GM18502 (cell line): ENCODE measurements at regions not wholly inside any gene's neighbourhood (a gene's known extent, or its start where the extent isn't known, plus 50 kb on each side); places are given as distances from the start of the nearest gene placed in this dataset.
"Not testable (repeated sequence)": the region's sequence is repeated elsewhere in the genome, so short reads cannot be mapped to it uniquely, and the experiment has no call there.

ENCODE experiments used
- ATAC-seq: cut with Tn5 transposase; IDR thresholded peaks from one replicate; pipeline ENCODE4 v1.9.1; 2021; ENCODE audit warnings: mild to moderate bottlenecking; ENCODE audit not compliant: unreplicated experiment, poor library complexity

DNA sequence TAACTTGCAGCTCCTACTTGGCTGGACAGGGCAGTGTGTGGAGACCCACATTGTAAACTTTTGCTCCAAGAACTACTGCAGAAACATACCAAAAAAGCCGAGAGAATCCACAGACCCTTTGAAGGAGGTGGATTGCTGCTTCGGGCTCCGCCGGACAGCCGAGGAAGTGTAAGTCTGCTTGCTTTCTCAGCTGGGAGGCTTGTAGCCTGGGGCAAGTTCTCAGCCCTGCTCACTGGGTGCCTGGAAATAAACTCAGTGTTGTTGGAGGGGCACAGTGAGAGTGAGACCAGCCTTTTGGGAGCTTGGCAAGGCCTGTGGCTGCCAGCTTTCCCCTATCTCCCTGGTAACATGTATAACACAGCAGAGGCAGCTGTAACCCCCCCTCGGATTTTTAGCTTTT lies 215.6 kb downstream of the SYK start:
- ATAC-seq = no peak

DNA sequence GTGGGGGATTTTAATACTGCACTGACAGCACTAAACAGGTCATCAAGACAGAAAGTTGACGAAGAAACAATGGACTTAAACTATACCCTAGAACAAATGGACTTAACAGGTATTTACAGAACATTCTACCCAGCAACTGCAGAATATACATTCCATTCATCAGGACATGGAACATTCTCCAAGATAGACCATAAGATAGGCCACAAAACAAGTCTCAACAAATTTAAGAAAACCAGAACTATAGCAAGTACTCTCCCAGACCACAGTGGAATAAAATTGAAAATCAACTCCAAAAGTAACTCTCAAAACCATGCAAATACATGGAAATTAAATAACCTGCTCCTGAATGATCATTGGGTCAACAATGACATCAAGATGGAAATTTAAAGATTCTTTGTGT lies 218.3 kb downstream of the SYK start:
- not testable (repeated sequence) for ATAC-seq

DNA sequence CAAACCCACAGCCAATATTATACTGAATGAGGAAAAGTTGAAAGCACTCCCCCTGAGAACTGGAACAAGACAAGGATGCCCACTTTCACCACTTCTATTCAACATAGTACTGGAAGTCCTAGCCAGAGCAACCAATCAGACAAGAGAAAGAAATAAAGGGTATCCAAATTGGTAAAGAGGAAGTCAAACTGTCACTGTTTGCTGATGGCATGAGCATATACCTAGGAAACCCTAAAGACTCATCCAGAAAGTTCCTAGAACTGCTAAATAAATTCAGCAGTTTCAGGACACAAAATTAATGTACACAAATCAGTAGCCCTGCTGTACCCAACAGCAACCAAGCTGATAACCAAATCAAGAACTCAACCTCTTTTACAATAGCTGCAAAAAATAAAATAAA lies 220.0 kb downstream of the SYK start:
- not testable (repeated sequence) for ATAC-seq

DNA sequence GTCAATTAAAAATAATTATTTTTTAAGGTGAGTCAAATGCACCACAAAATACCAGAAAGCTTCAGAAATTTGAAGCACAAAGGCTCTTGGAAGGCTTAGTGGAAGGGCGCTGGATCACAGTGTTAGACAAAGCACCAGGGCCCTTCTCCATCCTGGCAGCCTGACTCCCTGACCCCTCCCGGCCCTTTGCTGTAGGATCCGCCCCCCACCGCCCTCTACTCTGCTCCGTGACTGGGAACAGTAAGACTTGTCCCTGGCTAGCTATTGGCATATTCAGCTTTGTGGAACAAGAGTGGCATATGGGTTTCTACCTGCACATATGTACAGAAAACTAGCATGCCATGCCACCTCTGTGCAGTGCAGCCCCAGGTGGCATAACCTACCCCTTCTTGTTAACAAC lies 222.1 kb downstream of the SYK start:
- no peak for ATAC-seq

DNA sequence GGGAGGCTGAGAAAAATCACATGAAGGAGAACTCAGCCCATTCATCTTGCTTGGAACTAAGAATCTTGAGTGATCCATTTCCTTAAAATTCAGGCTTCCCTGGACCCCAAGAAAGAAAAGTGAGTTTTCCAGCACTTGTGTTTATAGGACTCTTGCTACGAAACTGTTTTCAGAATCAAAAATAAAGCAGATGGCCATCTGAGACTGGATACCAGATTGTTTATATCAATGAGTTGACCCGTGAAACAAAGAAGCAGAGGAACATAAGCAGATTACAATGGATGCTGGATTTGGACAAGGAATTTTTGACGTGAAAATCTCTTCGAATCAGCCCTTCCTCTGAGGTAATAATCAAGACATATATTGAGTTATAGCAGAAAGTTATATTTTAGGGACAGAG lies 223.2 kb downstream of the SYK start:
- no peak for ATAC-seq

DNA sequence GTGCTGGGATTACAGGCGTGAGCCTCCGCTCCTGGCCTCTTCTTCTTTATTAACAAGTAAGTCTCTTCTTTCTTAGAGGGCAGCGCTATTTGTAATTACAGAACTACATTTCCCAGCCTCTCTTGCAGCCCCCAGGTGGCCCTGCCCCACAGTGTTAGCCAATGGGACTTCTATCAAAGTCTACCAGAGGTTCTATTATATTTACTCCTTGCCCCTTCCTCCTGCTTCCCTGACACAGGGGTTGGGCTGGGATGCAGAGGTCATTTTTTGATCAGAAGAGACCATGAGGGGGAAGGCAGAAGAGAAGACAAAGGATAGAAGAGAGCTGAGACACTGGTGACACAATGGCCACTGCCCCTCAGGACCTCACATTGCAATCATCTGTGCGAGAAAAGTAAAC lies 224.2 kb downstream of the SYK start:
- no peak for ATAC-seq

DNA sequence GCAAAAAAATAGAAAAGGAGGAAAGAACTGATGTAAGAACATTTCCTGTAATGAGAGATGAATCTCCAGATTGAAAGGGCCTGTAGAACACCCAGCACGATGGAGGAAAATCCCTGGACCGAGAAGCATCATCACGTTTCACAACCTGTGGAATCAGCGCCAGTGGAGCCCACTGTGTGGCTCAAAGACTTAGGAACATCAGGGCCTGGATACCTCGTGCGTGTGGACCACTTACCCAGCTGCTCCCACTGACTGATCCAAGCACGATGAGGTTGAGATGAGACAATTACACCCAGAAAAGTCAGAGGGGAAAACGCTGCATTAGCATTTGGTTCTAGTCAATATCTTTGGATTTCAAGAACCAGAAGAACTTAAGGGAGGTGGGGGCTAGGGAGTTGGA lies 224.6 kb downstream of the SYK start:
- no peak for ATAC-seq

DNA sequence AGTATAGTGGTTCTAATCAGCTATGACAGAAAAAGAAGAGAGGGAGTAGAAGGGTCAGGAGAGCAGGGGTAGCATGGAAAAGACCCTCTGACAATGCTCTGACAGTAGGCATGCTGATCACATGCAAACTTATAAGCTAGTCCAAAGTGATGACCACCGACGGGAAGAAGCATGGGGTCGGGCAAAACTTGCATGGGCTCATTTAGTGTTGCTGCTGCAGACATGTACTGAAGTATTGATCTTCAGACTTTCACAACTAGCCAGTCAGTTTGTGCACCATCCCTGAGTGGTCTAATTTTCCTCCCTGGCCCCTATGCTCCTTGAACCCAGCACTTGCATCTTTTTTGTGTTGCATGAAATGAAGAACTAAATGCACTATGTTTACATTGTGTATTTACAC lies 225.4 kb downstream of the SYK start:
- ATAC-seq = no peak

DNA sequence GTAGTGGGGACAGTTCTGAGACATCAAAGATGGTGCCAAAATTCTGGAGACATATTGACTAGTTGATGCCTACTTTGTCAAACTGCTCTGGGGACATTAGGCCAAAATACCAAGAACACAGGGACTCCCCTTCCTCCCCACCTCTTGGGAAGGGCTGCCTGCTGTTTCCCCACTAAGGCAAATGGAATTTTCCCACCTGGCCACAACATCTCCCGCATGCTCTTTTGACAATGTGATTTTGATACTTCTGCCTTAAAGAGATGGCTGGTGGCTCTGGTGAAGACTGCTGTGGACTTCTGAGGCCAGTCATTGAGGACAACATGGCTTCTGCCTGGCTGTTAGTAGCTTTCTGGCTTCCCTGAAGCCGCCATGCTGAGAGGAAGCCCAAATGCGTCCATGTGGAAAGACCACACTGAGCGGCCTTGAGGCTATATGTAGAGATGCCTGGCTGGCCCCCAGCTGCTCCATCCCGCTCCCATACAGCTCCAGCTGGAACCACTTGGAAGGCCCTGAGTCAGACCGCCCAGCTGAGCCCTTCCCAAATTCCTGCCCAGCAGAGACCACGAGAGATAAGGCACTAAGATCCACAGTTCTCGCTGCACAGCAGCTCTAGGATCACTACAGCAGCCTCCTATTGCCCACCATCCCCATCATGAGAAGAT lies 226.7 kb downstream of the SYK start:
- no peak for ATAC-seq

DNA sequence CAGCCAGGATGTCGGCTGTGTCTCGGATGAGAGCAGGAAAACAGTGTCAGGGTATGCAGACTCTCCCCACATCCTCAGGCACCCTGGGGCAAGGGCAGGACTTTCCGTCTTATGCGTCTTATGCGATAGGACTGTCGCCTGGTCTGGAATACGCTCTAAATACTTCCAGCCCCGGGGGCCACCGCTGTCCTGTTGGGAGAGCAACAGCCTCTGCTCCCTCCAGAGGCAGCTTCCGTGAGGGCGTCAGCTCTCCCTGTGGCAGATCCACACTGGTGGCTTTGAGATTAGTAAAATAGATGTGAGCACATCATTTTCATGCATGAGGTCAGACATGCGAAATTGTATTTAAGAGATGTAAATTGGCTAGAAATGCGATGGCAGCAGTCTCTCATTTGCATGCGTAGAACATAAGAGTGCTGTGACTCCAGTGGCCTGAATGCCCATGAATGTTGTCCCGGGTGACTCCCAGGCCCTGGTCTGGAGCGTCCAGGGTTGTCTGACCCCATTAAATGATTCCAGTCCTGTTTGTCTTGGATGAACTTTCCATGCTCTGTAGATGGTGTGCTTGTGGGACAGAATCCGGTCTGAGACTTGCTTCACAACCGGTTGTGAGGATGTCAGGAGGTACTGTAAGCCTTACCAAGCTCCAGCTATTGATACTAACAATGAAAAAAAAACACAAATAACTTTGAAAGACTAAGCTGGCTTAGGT lies 228.2 kb downstream of the SYK start:
- ATAC-seq = no peak

DNA sequence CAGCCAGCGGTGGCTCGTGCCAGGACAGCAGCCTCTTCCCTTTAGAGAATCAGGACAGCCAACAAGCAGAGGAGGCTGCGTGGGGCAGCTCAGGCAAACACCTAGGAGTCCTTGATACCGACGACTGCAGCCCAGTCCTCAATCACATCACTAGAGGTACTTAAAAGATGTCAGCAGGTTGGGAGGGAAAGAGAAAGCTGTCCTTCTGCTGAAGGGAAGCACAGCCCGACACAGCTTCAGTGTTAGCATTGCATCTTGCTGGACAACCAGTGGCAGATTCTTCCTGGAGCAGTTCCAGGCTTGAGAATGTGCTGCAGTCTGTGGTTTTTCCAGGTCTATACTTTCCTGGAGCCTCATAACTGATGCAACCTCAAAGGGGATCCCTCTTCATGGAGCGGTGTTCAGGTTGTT lies 230.5 kb downstream of the SYK start:
- ATAC-seq = no peak

DNA sequence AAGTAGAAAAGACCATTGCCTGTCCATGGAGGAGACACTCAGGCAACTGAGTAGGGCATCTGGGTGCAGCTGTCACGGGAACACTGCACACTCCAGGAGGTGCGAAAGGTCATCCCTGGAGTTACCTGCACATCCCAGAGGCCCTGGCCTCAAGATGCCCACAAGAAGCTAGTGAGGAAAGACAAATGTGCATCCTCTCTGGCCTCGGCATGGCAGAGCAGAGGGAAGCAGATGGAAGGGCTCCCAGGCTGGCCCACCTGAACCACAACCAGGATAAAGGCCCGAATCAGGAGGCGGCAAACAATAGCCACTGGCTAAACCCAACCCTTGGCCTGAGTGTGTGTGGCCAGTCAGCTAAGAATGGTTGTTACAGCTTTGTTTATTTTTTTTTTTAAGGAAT lies 231.7 kb downstream of the SYK start:
- no peak for ATAC-seq

DNA sequence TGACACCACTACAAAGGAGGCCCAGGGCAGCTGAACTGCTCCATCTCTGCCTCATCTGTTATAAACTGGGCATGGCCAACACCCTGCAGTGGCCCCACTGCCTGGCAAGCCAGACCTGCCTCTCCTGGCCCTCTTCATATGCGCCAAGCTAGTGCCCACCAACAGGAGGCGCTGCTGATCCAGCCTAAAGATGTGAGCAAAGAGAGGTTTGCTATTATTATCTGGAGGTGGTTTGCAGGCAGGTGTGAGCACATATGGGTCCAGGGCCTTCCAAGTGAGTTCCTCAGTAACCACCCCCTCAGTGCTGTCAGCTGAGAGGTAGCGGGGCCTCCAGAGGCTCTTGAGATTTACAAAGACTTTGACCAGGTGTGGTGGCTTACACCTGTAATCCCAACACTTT lies 232.2 kb downstream of the SYK start:
- no peak for ATAC-seq

DNA sequence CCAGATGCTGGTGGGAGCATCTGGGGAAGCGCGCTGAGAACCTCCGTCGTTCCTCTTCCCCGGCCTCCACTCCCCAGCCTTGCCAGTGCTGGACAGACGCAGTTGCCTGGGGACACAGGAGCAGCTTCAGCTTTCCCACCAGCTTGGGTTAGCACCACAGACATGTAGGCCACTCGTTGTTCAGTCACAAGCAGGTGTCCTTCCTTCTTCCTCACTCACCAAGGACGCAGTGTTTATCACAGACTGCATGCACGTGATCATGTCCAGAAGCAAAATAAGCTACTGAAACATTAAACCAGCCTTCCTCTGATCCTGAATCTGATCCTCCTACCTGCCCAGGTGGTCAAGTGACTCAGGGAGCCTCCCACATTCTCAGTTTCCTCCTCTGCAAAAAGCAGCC lies 232.9 kb downstream of the SYK start:
- no peak for ATAC-seq

DNA sequence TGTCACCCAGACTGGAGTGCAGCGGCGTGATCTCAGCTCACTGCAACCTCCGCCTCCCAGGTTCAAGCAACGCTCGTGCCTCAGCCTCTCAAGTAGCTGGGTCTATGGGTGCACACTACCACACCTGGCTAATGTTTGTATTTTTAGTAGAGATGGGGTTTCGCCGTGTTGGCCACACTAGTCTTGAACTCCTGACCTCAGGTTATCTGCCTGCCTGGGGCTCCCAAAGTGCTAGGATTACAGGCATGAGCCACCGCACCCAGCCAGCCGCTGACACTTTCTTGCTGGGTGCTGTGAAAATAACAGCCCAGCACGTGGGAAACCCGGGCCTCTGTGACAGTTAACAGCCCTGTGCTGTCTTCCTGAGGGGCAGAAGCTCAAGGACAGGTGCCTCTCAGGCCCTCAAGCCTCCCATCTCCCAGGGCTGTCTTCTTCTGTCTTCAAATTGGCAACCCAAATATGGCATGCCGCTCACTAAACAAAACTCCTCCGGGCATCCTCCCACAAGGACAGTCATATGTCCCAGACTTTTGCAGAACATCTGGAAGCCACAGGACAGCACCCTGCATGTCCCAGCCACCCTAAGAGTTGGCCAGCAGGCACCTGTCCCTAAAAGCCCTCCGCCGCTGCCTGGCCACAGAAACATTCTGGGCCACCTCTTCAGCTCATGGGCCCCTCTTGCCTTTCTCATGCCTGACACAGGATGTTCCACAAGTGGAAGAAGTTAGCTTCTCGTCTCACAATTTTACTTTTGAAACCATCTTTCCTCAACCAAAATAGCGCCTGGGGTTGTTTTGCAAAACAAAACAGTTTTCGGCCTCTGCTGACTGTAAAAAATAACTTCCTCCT lies 233.6 kb downstream of the SYK start:
- no peak for ATAC-seq

DNA sequence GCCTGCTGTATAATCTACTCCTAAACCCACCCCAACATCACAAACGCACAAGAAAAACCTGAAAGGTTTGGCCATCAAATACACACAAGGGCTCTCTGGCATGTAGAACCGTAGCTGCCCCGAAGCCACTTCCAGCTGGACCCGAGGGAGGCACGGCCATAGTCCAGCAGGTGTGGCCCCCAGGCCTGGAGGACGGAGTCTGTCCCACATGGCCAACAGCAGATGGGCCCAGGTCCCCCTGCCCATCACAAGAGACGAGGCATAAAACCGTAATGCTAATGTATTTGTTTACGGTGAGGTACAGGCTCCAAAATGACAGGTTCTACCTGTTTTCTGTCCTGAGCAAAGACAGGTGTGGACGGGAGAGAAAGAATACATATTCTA lies 234.2 kb downstream of the SYK start:
- ATAC-seq = no peak

DNA sequence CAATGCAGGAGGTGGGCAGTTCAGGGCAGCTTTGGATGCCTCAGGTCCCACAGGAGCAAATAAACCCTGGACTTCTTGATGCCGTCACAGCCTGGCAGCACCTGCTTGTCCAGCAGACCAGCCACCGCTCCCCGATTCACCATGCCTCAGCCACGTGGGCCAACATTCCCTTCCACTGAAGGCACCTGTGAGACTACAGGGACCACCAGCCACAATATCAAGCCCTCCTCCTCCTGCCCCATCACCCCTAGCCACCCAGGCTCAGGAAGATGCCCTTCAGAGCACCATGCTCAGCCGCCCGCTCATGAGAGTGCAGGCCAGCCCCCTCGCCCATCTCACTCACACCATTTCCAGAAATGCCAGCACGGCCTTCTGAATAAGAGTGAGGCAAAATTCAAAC lies 234.7 kb downstream of the SYK start:
- ATAC-seq = no peak

DNA sequence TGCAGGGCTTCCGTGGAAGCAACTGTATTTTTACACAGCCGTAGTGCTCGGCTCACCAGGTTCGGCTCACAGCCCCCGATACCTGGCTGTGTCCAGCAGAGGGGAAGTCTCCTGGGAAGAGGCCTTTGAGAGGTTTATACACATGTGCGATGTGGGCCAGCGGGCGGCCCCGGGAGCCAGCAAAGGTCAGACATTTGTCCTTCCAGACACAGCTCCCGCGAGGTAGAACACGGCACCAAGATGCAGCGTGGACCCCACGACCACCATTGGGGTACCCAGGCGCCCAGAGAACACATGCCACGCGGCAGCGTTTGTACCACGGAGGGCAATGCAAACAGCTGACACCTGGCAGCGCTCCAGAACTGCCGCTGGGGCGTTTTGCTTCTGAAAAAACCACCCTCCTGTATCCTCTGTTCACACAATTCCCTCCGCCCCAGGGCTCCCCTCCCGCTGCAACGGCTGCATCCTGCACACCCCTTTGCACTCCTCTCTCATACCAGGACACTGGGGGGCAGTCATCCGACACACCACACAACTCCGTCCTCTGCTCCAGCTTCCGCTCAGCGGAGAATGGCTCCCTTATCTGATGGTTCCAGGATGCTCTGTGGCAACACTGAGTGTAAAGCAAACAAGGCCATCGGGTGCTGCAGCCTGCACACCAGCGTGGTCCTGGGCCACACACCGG lies 235.3 kb downstream of the SYK start:
- no peak for ATAC-seq

DNA sequence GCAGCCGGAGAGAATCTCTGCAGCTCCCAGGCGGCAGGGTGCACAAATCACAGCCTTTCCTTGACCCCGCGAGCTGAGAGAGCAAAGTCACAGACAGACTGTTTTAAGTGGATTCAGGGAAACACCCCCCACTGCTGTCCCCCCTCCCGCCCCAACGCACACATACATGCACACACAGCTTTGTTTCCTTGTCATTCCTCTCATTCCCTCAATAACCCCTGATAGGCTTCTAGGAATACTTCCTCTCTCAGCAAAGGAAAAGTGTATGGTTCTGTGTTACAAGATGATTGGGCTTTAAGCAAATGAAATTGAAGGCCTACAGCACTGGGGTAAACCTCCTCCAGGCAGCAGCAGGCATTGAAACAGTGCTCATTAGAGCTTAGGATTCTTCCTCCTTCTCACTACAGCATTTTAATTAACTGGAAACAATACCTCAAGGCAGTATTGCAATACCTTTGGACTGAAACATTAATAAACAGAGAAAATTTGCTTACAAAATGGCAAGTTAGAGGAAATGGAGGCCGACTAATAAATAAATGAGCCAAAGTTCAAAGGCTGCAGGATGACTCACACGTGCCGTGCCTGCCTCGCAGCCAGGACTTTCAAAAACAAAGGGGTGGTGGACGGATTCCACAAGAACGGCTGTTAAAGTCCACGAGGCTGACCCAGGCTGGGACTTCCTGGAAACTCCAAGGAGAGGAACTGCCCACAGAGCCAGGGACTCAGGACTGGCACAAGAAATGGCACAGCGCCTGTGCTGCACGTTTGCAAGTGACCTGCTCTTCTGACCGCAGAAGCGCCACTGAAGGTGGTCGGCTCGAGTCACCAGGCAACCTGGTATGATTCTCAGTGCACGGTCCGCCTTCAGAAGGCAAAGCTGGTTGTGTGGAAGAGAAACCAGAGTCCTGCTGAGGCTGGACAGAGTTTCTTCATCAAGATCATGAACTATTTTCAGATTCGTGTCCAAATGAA lies 236.2 kb downstream of the SYK start:
- ATAC-seq = no peak
